Spleen (tissue), 7 donors: ENCODE measurements at regions not wholly inside any gene's neighbourhood (a gene's known extent, or its start where the extent isn't known, plus 50 kb on each side); places are given as distances from the start of the nearest gene placed in this dataset.

ENCODE experiments used
- CTCF ChIP-seq, 11 experiments: fragments of 200-600 bp in 7 of 11; fragments of 450-650 bp in 4 of 11; sonication (generic) in 4 of 11; IDR thresholded peaks in 8 of 11; conservative IDR thresholded peaks in 3 of 11; 1 replicate in 7 of 11; 2 replicates in 4 of 11; pipeline versions ENCODE4 v1.4.0 to v1.8.0; 2016 to 2021; ENCODE audit warnings: antibody characterized with exemption in 11 of 11, inconsistent platforms in 4 of 11, mild to moderate bottlenecking in 1 of 11
- POLR2A ChIP-seq, 3 donors: fragments of 450-650 bp; IDR thresholded peaks; one replicate each; pipeline ENCODE4 v1.5.1; 2017; ENCODE audit warnings: antibody characterized with exemption in 3 of 3, mild to moderate bottlenecking in 1 of 3
- POLR2AphosphoS5 ChIP-seq, 3 donors: sonication (generic); formaldehyde crosslinking; IDR thresholded peaks; one replicate each; pipeline ENCODE4 v1.5.1; 2017; ENCODE audit warnings: antibody characterized with exemption in 3 of 3
- donor health status: DM: no; HTN: no; CAD: no; lungs with moderate emphysema.
- donor health status: DM: no; HTN: no; CAD: no.
- donor health status: DM: no; HTN: no; CAD: no.

- no peak for TF ChIP-seq CTCF (IDR thresholded peaks at IDR 0.05 in 8 of 11, conservative IDR thresholded peaks at IDR 0.05 in 3 of 11)
- no peak for TF ChIP-seq POLR2AphosphoS5 (IDR thresholded peaks at IDR 0.05)
- TF ChIP-seq POLR2A (IDR thresholded peaks at IDR 0.05): no peak
These were observed 483.8 kb downstream of the DMAC1 start for GRCh38 chr9:7315746-7316145.
